HG03039 (cell line): ENCODE measurements at regions not wholly inside any gene's neighbourhood (a gene's known extent, or its start where the extent isn't known, plus 50 kb on each side); places are given as distances from the start of the nearest gene placed in this dataset.

ENCODE experiments used
- ATAC-seq: cut with Tn5 transposase; IDR thresholded peaks from one replicate; pipeline ENCODE4 v1.9.1; 2021; ENCODE audit warnings: mild to moderate bottlenecking, moderate library complexity; ENCODE audit not compliant: unreplicated experiment

GRCh38 chr3:5523125-5523524, 335.6 kb downstream of the EDEM1 start:
- no peak for ATAC-seq

DNA sequence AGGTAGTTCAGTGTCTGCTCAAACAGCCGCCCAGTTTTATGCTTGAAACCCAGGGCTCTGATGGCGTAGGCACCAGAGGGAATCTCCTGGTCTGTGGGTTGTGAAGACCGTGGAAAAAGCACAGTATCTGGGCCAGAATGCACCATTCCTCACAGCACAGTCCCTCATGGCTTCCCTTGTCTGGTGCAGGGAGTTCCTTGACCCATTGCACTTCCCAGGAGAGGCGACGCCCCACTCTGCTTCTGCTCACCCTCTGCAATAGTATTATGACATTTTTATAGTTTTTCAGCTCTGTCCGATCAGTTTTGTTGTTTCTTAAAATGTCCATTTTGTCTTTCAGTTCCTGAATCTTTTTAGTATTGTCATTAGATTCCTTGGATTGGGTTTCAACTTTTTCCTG, 343.5 kb downstream of the EDEM1 start:
- no peak for ATAC-seq

GRCh38 chr3:5531741-5532290, 344.3 kb downstream of the EDEM1 start:
- ATAC-seq, result no peak

DNA sequence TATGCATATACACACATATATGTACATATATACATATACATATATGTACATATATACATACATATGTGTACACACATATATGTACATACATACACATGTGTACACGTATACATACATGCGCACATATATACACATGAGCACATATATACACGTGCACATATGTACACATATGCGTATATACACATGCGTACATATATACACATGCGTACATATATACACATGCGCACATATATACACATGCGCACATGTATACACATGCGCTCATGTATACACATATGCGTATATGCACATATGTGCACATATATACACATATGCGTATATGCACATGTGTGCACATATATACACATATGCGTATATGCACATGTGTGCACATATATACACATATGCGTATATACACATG, 353.0 kb downstream of the EDEM1 start:
- ATAC-seq, result no peak

- no peak for ATAC-seq
These were observed 355.0 kb downstream of the EDEM1 start for GRCh38 chr3:5542472-5542871.

GRCh38 chr3:5543047-5543446, 355.5 kb downstream of the EDEM1 start:
- no peak for ATAC-seq

DNA sequence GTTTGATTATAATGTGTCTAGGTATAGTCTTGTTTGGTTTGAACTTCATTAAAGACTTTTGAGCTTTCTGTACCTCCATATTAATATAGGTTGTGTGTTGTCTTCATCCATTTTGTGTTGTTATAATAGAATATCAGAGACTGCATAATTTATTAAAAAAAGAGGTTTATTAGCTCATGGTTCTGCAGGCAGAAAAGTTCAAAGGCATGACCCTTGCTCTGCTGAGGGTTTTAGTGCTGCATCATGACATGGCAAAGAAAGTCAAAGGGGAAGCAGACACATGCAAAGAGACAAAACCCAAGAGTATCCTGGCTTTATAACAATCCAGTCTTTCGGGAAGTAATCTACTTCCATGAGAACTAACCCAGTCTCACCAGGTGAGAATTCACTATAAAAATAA, 358.2 kb downstream of the EDEM1 start:
- no peak for ATAC-seq

GRCh38 chr3:5553203-5553602, 365.7 kb downstream of the EDEM1 start:
- ATAC-seq, result no peak

GRCh38 chr3:5554245-5554747, 366.8 kb downstream of the EDEM1 start:
- ATAC-seq, result no peak

- ATAC-seq, result no peak
These were observed 372.7 kb downstream of the EDEM1 start for GRCh38 chr3:5560199-5560598.

GRCh38 chr3:5563537-5564277, 376.2 kb downstream of the EDEM1 start:
- no peak for ATAC-seq

GRCh38 chr3:5564278-5564666, 376.8 kb downstream of the EDEM1 start:
- no peak for ATAC-seq

- no peak for ATAC-seq
These were observed 377.5 kb downstream of the EDEM1 start for GRCh38 chr3:5565026-5565425.

- no peak for ATAC-seq
These were observed 379.6 kb downstream of the EDEM1 start for GRCh38 chr3:5567113-5567512.

GRCh38 chr3:5568451-5568850, 380.9 kb downstream of the EDEM1 start:
- ATAC-seq, result no peak

DNA sequence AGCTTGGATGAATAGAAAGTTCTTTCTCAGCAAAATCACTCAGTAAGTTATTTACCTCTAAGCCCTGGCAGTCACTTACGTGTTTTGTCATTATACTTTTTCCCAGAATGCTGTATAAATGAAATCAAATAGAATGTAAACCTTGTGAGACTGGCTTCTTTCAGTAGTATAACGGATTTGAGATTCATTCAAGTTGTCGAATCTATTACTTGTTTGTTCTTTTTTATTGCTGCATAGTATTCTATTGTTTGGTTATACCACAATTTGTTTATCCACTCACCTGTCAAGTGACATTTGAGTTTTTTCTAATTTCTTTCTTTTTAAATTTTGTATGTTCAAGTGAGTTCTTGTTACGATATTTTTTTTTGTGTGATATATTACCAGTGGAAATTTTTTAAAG, 381.6 kb downstream of the EDEM1 start:
- no peak for ATAC-seq

DNA sequence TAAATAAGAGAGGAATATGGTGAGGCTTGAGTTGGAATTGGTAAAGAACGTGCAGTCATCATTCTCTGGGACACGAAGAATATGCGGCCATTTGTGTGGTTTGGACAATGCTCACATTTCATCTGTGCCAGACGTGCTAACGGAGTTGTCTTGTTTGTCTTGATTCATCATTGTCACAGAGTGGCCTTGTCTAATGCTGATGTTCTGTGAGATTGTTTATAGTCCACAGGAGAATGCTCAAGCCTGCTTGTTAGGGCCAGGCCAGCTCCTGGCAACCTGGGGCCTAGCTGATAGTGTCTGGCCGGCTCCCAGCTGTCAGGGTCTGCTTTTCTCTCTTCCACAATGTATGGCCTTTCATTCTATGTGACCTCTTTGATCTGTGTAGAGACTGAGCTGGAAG, 384.7 kb downstream of the EDEM1 start:
- ATAC-seq, result no peak

DNA sequence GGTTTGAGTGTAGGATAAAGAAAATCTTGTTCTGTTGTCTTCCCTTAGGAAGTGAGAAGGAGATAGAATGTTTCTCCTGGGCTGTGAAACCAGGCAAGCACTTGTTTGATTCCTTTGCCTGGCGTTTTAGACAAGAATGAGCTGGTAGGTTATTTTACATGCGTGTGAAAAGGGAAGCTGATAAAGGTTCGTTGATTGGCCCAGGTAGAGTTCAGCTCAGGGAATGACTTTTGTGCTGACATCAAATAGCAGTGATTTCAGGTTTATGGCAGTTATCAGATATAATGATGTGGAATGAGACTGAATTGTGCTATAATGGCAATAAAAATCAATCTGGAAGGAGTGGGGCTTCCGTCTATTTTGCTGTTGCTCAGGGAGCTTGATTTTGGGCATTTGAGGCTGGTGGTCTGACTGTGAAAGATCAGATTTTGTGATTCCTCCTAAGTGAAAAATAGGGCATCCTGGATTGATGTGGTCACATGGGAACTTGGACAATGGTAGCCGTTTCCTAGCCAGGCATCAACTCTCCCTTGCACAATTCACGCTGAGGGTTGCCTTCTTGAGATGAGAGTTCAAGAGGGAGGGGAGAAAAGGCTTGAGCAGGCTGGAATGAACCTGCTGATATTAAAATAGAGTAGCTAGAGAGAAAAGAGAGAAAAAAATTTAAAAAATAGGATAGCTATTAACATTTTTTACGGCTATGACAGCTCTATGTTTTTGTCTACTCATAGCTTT, 388.9 kb downstream of the EDEM1 start:
- ATAC-seq, result no peak

DNA sequence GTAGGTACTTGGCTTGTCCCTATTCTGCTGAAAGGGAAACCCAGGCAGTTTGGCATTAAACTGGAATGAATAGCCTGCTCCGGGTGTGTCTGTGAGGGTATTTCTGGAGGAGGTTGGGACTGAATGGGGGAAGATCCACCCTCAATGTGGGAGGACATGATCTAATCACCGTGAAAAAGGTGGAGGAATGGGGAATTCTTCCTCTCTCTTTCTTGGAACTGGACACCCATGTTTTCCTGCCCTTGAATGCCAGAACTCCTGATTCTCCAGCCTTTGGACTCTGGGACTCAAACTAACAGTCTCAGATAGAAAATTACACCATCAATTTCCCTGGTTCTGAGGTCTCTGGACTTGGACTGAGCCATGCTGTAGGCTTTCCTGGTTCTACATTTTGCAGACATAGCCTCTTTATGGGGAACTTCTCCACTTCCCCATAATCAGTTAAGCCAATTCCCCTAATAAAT, 391.7 kb downstream of the EDEM1 start:
- no peak for ATAC-seq

- no peak for ATAC-seq
These were observed 392.4 kb downstream of the EDEM1 start for GRCh38 chr3:5579946-5580345.

DNA sequence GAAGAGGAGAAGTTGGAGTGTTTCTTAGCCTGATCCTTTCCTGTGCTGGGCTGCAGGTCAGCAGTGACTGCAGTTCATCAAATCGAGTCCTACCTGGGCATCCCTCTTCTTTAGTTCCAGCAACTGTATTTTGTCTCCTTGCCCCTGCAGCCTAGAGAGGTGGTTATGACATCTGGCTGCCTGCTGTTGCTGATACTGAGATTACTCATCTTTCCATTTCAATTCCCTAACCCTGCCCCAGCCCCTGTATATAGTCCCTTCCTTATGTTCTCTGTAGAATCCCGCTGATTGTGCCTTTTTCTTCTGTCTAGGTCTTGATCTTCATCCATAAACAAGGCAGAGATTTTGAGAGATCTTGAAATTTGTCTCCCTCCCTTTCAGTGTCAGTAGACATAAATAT, 393.3 kb downstream of the EDEM1 start:
- ATAC-seq, result no peak

GRCh38 chr3:5581743-5582142, 394.2 kb downstream of the EDEM1 start:
- ATAC-seq, result no peak
